ENCODE measurements at regions not wholly inside any gene's neighbourhood (a gene's known extent, or its start where the extent isn't known, plus 50 kb on each side); places are given as distances from the start of the nearest gene placed in this dataset.

GRCh38 chr16:59259074-59259949 lies 525.2 kb upstream of the GOT2 start:
- DNase-seq = no peak

GRCh38 chr16:59252317-59252716 lies 518.2 kb upstream of the GOT2 start:
- DNase-seq = no peak

DNA sequence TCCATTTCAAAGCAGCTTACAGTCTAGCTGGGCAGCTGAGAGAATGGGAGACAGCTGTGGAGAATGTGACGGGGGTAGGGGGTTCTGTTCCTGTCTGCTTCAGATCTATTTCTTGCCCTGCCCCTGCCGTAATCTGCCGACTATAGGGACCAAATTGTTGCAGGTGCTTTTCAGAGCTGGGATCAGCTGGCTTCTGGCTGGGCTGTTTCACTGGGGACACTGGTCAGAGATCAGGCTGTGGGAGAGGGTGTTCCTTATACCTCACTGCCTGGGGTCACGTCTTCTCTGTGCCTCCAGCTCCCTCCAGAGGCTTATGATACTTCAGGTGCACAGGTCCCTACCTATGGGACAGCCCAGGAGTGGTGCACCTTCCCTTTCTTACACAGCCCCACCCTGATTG lies 514.9 kb upstream of the GOT2 start:
- DNase-seq = no peak

DNA sequence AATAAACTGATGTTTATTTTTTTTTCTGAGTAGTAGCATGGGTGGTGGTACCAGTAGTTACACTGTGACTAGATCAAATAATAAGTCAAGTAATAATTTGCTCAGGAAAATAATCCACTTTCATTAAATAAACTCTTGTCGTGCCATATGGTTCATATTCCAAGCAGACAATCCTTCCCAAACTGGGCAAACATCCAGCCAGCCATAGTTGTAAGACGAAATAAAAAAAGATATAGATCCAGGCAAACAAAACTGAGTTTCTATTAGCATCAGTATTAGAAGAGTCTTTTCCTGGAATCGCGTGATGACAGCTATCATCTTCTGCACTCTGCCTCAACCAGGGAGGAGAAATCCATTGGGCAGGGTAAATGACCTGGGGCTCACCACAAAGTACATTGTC lies 508.4 kb upstream of the GOT2 start:
- DNase-seq = no peak

GRCh38 chr16:59238246-59238645 lies 504.1 kb upstream of the GOT2 start:
- no peak for DNase-seq

- no peak for DNase-seq
These were observed 502.8 kb upstream of the GOT2 start for GRCh38 chr16:59236804-59237458.

- DNase-seq = no peak
These were observed 490.3 kb upstream of the GOT2 start for GRCh38 chr16:59224401-59224800.

- DNase-seq = no peak
These were observed 485.9 kb upstream of the GOT2 start for GRCh38 chr16:59220011-59220410.

- no peak for DNase-seq
These were observed 482.2 kb upstream of the GOT2 start for GRCh38 chr16:59216291-59216690.

- no peak for DNase-seq
These were observed 480.3 kb upstream of the GOT2 start for GRCh38 chr16:59214455-59214854.

GRCh38 chr16:59213952-59214351 lies 479.8 kb upstream of the GOT2 start:
- DNase-seq = no peak

- DNase-seq = no peak
These were observed 478.4 kb upstream of the GOT2 start for GRCh38 chr16:59212492-59213024.

DNA sequence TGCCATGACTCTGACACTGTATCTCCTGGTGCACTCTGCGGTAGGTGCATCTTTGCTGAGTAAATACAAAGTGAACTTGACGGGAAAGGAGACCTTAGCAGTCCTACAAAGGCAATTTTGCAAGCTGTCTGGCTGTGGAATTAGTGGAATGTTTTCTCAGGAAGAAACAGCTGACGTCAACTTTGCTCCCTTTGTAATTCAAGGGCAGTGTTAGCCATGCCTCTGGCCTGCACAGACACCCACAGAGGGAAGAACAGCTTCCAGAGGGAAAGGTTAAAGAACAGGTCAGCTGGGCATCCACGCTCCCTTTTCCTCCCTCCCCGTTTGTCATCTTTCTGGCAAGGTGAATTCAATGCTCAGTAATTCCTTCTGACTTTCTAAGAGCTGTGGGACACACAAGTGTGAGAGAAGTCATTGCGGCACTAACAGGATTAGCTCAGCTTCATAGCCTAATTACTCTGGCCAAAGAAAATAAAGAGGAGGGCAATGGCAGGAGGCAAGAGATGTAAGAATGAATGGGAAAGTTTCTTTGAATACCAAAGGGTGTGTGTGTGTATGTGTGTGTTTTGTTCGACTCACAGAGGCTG lies 476.9 kb upstream of the GOT2 start:
- no peak for DNase-seq

- DNase-seq = no peak
These were observed 471.3 kb upstream of the GOT2 start for GRCh38 chr16:59205403-59205802.

DNA sequence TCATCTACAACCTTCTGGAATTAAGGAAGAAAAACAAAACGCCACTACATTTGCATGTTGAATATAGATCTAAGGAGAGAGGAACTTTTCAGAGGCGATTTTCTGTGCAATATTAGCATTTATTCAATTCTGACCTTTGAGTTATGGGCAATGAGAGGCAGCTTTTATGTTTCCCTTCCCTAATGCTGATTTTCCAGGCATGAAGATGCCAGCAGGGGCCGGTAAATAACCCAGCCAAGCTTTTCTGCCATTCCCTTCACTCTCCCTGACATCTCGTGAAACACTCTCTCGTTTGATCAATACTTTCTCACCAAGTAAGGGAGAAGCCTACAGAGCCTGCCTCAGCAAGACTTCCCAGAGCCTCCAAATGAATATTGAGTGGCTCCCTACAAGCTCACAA lies 470.5 kb upstream of the GOT2 start:
- no peak for DNase-seq

DNA sequence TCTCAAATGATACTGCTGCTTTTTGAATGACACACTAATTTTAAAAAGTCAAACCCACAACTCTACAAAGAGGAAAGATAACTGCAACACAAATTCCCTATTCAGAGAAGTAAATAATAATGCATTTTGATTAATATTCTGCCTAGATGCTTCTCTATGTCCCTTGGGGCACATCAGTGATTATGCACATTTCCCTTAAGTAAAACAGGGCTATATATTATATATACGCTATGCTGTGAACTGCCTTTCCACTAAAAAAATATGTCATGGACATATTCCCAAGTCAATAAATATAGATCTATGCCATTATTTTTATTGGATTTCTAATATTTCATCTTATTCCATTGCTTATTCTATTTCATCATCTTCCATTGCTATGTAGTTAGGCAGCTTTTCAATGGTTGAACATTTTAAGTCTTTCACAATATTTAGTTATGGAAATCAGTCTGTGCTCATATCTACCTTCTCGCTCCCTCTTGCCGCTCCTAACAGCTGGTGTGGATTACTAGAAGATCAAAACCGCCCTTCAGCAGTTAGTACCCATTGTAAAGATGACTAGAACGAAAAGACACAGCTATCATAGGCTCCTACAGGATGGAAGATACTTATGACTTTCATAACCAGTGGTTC lies 468.2 kb upstream of the GOT2 start:
- DNase-seq = no peak

DNA sequence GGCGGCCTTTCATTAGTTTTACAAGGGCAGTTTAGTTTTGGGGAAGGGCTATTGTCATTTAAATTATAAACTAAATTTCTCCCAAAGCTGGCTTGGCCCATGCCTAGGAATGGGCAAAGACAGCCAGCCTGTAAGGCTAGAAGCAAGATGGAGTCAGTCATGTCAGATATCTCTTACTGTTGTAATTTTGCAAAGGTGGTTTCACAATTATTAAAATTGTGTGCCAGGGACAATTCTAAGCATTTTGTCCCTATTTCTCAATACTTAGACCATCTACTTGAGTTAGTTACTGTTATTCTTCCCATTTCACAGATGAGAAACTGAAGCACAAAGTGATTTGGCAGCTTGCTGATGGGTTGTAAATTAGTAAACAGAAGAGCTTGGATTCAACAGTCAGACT lies 467.7 kb upstream of the GOT2 start:
- DNase-seq = no peak

GRCh38 chr16:59201160-59201559 lies 467.0 kb upstream of the GOT2 start:
- no peak for DNase-seq

- DNase-seq = no peak
These were observed 464.4 kb upstream of the GOT2 start for GRCh38 chr16:59198487-59198886.

- no peak for DNase-seq
These were observed 461.1 kb upstream of the GOT2 start for GRCh38 chr16:59195242-59195641.

GRCh38 chr16:59193637-59194036 lies 459.5 kb upstream of the GOT2 start:
- DNase-seq = no peak

DNA sequence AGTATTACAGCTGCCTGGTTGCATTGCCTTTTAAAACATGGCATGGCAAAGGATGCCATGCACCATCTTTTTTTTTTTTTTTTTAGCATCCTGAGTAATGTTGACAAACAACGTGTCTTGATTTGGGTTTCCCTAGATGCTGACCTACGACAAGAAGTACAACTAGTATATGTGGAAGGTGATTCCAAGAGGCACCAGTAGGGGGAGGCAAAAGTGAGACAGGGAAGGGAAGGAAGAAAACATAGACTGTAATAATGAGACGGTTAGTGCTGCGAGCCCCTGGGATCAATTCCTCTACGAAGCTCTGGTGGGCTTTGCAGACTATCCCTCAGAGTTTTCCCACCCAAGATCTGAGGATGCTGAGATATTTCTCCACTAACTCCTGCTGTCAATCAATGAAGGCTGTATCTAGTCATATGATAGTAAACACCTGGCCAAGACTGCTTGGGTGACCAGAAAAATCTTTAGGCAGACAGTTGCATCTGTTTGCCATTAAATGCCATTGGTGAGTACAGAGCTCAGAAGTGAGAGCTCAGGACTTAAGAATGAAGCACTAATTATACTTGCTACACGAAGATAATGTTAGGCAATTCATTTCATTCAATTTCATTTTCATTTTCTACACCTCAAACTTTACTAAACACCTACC lies 458.6 kb upstream of the GOT2 start:
- DNase-seq = peak; percentile 2

- DNase-seq = no peak
These were observed 456.6 kb upstream of the GOT2 start for GRCh38 chr16:59190731-59191130.

All from NCI-H524 treated with DMSO at 0.1 percent for 48 hours (cell line).